Endothelial cell (in vitro differentiated cells): ENCODE measurements at regions not wholly inside any gene's neighbourhood (a gene's known extent, or its start where the extent isn't known, plus 50 kb on each side); places are given as distances from the start of the nearest gene placed in this dataset.

Experiments
- DNase-seq: peaks from one replicate; pipeline ENCODE4 v3.0.0; 2021; ENCODE audit warnings: low spot score
- H3K27ac Mint-ChIP-seq: one replicate; pipeline ENCODE4 v1.8.0; 2021; ENCODE audit warnings: mixed read lengths, inconsistent platforms; ENCODE audit not compliant: unreplicated experiment
- H3K27me3 Mint-ChIP-seq: one replicate; pipeline ENCODE4 v1.8.0; 2021; ENCODE audit warnings: mild to moderate bottlenecking, moderate library complexity, mixed read lengths, inconsistent platforms; ENCODE audit not compliant: unreplicated experiment
- H3K36me3 Mint-ChIP-seq: one replicate; pipeline ENCODE4 v1.8.0; 2021; ENCODE audit warnings: mild to moderate bottlenecking, low read depth, mixed read lengths, inconsistent platforms; ENCODE audit not compliant: unreplicated experiment
- H3K4me1 Mint-ChIP-seq: one replicate; pipeline ENCODE4 v1.8.0; 2021; ENCODE audit warnings: mild to moderate bottlenecking, mixed read lengths, inconsistent platforms; ENCODE audit not compliant: unreplicated experiment
- H3K4me3 Mint-ChIP-seq: one replicate; pipeline ENCODE4 v1.8.0; 2021; ENCODE audit warnings: mild to moderate bottlenecking, mixed read lengths, inconsistent platforms; ENCODE audit not compliant: unreplicated experiment
- H3K9me3 Mint-ChIP-seq: one replicate; pipeline ENCODE4 v1.8.0; 2021; ENCODE audit warnings: mixed read lengths, inconsistent platforms; ENCODE audit not compliant: unreplicated experiment
- TF ChIP-seq, protein P1 (sequence below): fragments of 200-600 bp; sonication (generic); IDR thresholded peaks from one replicate; pipeline ENCODE4 v1.5.0; 2021; ENCODE audit warnings: antibody characterized with exemption; ENCODE audit not compliant: unreplicated experiment

DNA sequence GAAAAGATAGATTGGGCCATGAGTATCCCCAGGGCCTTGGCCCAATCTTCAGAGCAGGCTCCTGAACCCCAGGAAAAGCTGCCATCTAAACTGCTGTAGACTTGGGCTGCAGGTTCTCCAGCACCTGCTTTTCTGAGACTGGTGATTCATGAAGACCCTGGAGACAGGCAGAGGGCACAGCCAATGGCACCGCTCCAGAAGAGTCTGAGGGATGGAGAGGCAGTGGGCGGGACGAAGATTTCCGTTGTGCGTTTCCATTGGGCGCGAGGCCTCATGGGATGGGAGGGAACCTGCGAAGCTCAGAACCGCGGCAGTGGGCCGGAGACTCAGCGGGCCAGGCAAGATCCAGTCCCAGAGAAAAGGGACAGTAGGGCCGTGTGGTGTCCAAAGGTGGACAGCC, 375.1 kb downstream of the IPO8 start:
- no peaks in the 10 kb centered on the region for H3K4me1 Mint-ChIP-seq
- H3K27me3 Mint-ChIP-seq = peaks cover 3% of the 10 kb centered on the region
- no peak overlapping the region for H3K4me3 Mint-ChIP-seq
- no peak for DNase-seq
- no peak overlapping the region for H3K27ac Mint-ChIP-seq
- no peaks in the 10 kb centered on the region for H3K9me3 Mint-ChIP-seq
- TF ChIP-seq, protein P1, sequence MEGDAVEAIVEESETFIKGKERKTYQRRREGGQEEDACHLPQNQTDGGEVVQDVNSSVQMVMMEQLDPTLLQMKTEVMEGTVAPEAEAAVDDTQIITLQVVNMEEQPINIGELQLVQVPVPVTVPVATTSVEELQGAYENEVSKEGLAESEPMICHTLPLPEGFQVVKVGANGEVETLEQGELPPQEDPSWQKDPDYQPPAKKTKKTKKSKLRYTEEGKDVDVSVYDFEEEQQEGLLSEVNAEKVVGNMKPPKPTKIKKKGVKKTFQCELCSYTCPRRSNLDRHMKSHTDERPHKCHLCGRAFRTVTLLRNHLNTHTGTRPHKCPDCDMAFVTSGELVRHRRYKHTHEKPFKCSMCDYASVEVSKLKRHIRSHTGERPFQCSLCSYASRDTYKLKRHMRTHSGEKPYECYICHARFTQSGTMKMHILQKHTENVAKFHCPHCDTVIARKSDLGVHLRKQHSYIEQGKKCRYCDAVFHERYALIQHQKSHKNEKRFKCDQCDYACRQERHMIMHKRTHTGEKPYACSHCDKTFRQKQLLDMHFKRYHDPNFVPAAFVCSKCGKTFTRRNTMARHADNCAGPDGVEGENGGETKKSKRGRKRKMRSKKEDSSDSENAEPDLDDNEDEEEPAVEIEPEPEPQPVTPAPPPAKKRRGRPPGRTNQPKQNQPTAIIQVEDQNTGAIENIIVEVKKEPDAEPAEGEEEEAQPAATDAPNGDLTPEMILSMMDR = no peak
- no peaks in the 10 kb centered on the region for H3K36me3 Mint-ChIP-seq

DNA sequence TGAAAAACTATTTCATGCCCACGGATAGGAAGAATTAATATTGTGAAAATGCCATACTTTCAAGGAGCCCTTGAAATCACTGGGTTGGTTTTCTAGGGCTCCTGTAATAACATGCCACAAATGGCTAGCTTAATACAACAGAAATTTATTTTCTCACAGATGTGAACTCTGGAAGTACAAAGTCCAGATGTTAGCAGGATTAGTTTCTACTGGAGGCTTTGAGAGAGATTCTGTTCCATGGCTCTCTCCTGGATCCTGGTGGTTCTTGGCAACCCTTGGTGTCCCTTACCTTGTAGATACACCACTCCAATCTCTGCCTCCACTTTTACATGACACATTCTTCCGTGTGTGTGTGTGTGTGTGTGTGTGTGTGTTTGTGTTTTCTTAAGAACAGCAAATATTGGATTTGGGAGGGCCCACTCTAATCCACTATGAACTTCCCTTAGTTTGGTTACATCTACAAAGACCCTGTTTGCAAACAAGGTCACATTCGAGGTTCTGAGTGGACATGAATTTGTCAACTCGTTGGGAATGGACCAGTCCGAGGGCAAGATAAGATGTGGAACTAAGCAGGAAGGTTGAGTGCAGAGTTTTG, 381.1 kb downstream of the IPO8 start:
- no peaks in the 10 kb centered on the region for H3K4me1 Mint-ChIP-seq
- H3K27ac Mint-ChIP-seq = no peak overlapping the region
- no peak overlapping the region for H3K4me3 Mint-ChIP-seq
- TF ChIP-seq, protein P1 = no peak
- no peaks in the 10 kb centered on the region for H3K9me3 Mint-ChIP-seq
- DNase-seq = no peak
- no peaks in the 10 kb centered on the region for H3K36me3 Mint-ChIP-seq
- H3K27me3 Mint-ChIP-seq = no peaks in the 10 kb centered on the region

DNA sequence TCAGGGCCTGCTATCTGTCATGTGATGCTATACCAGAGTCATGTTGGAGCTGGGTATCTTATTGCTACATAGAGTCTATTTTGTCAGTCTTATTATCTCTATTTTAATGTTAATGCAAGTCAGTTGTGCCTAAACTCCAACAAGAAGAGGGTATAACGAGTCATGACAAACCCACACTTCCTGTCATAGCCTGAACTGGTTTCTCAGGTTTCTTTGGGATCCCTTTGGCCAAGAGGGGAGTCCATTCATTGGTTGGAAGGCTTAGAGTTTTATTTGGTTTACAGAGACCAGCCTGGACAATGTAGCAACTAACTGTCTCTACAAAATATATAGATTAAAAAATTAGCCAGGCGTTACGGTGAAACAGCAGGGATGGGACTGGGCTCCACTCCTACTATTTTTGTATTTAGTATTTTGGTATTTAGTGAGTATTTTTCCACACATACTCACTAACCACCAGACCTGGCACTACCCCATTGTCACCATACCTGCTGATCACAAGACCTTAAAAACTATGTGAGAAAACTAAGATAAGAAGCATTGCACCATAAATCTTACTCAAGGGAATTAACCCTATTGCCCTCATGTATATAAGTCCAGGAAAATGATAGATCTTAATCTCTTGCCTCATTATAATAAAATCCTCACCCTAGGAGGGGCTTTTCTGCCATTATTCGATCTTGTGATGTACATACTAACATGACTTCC, 387.5 kb downstream of the IPO8 start:
- H3K4me1 Mint-ChIP-seq = no peaks in the 10 kb centered on the region
- no peak overlapping the region for H3K27ac Mint-ChIP-seq
- H3K9me3 Mint-ChIP-seq = no peaks in the 10 kb centered on the region
- H3K4me3 Mint-ChIP-seq = no peak overlapping the region
- H3K36me3 Mint-ChIP-seq = peaks cover 4% of the 10 kb centered on the region
- DNase-seq = no peak
- TF ChIP-seq, protein P1 = no peak
- H3K27me3 Mint-ChIP-seq = no peaks in the 10 kb centered on the region

DNA sequence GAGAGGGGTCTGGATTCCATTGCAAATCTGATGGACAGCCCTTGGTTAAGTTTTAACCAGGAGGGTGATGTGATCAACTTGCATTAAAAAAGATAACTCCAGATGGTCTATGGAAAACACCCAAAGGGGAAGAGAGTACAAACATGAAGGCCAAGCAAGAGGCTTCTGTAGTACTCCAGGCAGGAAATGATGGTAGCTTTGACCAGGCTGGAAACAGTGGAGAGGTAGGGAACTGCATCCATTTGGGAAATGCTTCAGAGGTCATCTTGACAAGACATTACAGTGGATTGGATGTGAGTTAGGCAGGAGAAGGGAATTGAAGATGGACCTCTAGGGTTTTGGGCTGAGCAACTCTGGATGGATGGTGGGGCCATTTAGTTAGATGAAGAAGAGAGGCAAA, 391.1 kb downstream of the IPO8 start:
- no peaks in the 10 kb centered on the region for H3K27me3 Mint-ChIP-seq
- H3K9me3 Mint-ChIP-seq = no peaks in the 10 kb centered on the region
- H3K27ac Mint-ChIP-seq = no peak overlapping the region
- H3K4me3 Mint-ChIP-seq = no peak overlapping the region
- TF ChIP-seq, protein P1 = no peak
- no peaks in the 10 kb centered on the region for H3K4me1 Mint-ChIP-seq
- H3K36me3 Mint-ChIP-seq = peaks cover 4% of the 10 kb centered on the region
- DNase-seq = no peak

DNA sequence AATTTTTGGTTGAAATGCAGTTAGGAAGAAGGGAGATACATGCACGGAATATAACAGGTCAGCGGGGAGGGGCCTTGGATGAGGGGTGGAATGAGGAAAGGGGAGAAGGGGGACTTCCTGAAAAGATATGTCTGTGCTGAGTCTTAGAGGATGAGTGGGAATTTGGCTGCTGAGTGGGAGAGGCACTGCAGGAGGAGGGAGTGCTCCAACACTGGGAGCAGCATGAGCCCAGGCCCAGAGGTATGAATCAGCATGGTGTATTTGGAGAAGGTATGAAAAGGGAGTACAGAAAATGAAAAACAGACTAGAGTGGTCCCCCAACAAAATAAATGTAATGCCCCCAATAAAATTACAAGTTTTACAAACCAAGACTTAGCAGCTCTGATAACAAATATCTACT, 394.4 kb downstream of the IPO8 start:
- Mint-ChIP-seq H3K27ac (no peak overlapping the region), H3K36me3 (peaks cover 4% of the 10 kb centered on the region), H3K27me3 (no peaks in the 10 kb centered on the region), H3K4me1 (no peaks in the 10 kb centered on the region), H3K9me3 (no peaks in the 10 kb centered on the region), H3K4me3 (no peak overlapping the region)
- TF ChIP-seq, protein P1 = no peak
- no peak for DNase-seq
